H1 (cell line): ENCODE measurements at regions not wholly inside any gene's neighbourhood (a gene's known extent, or its start where the extent isn't known, plus 50 kb on each side); places are given as distances from the start of the nearest gene placed in this dataset.

Experiments
- CTCF ChIA-PET: fragments of 300-600 bp; sonication (Branson Sonifier 250); formaldehyde crosslinking; loops from one replicate; lab custom pipeline; 2021; ENCODE audit not compliant: partially characterized antibody; lab: Charles Lee
- POLR2A ChIA-PET: fragments of 300-600 bp; sonication (Branson Sonifier 250); formaldehyde crosslinking; loops from one replicate; lab custom pipeline; 2021; ENCODE audit warnings: inconsistent platforms; ENCODE audit not compliant: partially characterized antibody; lab: Charles Lee
- DNase-seq, 2 experiments: peaks; one replicate each; pipeline versions ENCODE4 v3.0.0 to v3.0.0-alpha.2; 2010 to 2022; ENCODE audit warnings: low spot score in 2 of 2, low read depth in 1 of 2, mixed read lengths in 1 of 2
- FAIRE-seq: peaks from 2 replicates; lab custom pipeline; 2011; peaks lifted over from hg19 to GRCh38; lab: Jason Lieb, UNC
- H2AFZ ChIP-seq: 2 replicates; pipeline ENCODE4 v1.8.1; 2012; ENCODE audit warnings: low read length, inconsistent platforms
- H2AK5ac ChIP-seq: 2 replicates; pipeline ENCODE4 v1.6.1; 2013; ENCODE audit warnings: low read depth, low read length
- H2BK120ac ChIP-seq: replicated peaks from 2 replicates; pipeline ENCODE3; 2013; ENCODE audit warnings: low read depth, low read length, inconsistent platforms
- H2BK12ac ChIP-seq: 2 replicates; pipeline ENCODE4 v1.6.1; 2013; ENCODE audit warnings: low read depth, low read length
- H2BK15ac ChIP-seq: 2 replicates; pipeline ENCODE4 v1.6.1; 2013; ENCODE audit warnings: low read length
- H2BK20ac ChIP-seq: 2 replicates; pipeline ENCODE4 v1.6.1; 2013; ENCODE audit warnings: low read length
- H2BK5ac ChIP-seq: 2 replicates; pipeline ENCODE4 v1.6.1; 2013; ENCODE audit warnings: low read depth, low read length
- H3K14ac ChIP-seq: 2 replicates; pipeline ENCODE4 v1.6.1; 2013; ENCODE audit warnings: inconsistent platforms; ENCODE audit not compliant: insufficient read length
- H3K18ac ChIP-seq: 2 replicates; pipeline ENCODE4 v1.6.1; 2013; ENCODE audit warnings: low read length; ENCODE audit errors: extremely low read depth
- H3K23ac ChIP-seq: 2 replicates; pipeline ENCODE4 v1.6.1; 2013; ENCODE audit warnings: inconsistent platforms; ENCODE audit not compliant: insufficient read length
- H3K23me2 ChIP-seq: 2 replicates; pipeline ENCODE4 v1.6.1; 2013; ENCODE audit warnings: low read depth, low read length
- H3K27ac ChIP-seq: 2 replicates; pipeline ENCODE4 v1.6.1; 2011; ENCODE audit warnings: low read depth, low read length, inconsistent platforms
- H3K27me3 ChIP-seq, 4 experiments: replicated peaks in 1 of 4; 1 replicate in 1 of 4; 2 replicates in 3 of 4; pipeline versions ENCODE4 v1.6.1 to v1.8.1; 2011 to 2013; ENCODE audit warnings: low read length in 3 of 4, mild to moderate bottlenecking in 3 of 4, inconsistent platforms in 2 of 4, mixed read lengths in 2 of 4, moderate library complexity in 1 of 4; ENCODE audit not compliant: control insufficient read depth in 3 of 4, insufficient read depth in 3 of 4; ENCODE audit errors: extremely low read depth in 1 of 4
- H3K36me3 ChIP-seq, 4 experiments: 2 replicates each; pipeline versions ENCODE4 v1.6.1 to v1.8.1; 2011 to 2013; ENCODE audit warnings: mild to moderate bottlenecking in 4 of 4, low read length in 3 of 4, moderate library complexity in 2 of 4, control low read depth in 1 of 4, inconsistent platforms in 1 of 4; ENCODE audit not compliant: insufficient read depth in 4 of 4, control insufficient read depth in 2 of 4
- H3K4ac ChIP-seq: replicated peaks from 2 replicates; pipeline ENCODE3; 2013; ENCODE audit warnings: low read length, low read depth, mixed read lengths, inconsistent platforms; ENCODE audit not compliant: insufficient read length
- H3K4me1 ChIP-seq, 4 experiments: replicated peaks in 1 of 4; 1 replicate in 1 of 4; 2 replicates in 3 of 4; pipeline versions ENCODE4 v1.6.1 to v1.8.1; 2011 to 2013; ENCODE audit warnings: low read length in 3 of 4, inconsistent platforms in 2 of 4, mixed read lengths in 1 of 4; ENCODE audit not compliant: insufficient read depth in 4 of 4, control insufficient read depth in 3 of 4
- H3K4me2 ChIP-seq, 2 experiments: 2 replicates each; pipeline versions ENCODE4 v1.6.1 to v1.8.1; 2011 to 2013; ENCODE audit warnings: low read depth in 2 of 2, low read length in 2 of 2, control low read depth in 1 of 2, inconsistent platforms in 1 of 2, mild to moderate bottlenecking in 1 of 2; ENCODE audit not compliant: insufficient read depth in 1 of 2
- H3K4me3 ChIP-seq, 4 experiments: fragments of 200-600, 300-600 bp in 1 of 4; sonication (generic), shearing (Covaris generic), sonication (Bioruptor Twin) in 1 of 4; 2 replicates each; pipeline versions ENCODE4 v1.5.1 to v1.8.1; 2011 to 2016; ENCODE audit warnings: low read length in 4 of 4, low read depth in 3 of 4, control low read depth in 2 of 4, inconsistent platforms in 2 of 4, mild to moderate bottlenecking in 2 of 4, mixed read lengths in 1 of 4, moderate library complexity in 1 of 4; ENCODE audit not compliant: insufficient read depth in 2 of 4; ENCODE audit errors: extremely low read depth in 1 of 4
- H3K56ac ChIP-seq: replicated peaks from 2 replicates; pipeline ENCODE3; 2013; ENCODE audit warnings: low read depth, mild to moderate bottlenecking, mixed read lengths, low read length, inconsistent platforms; ENCODE audit not compliant: insufficient read length
- H3K79me1 ChIP-seq: 2 replicates; pipeline ENCODE4 v1.6.1; 2013; ENCODE audit warnings: low read depth, low read length, control low read depth
- H3K79me2 ChIP-seq, 2 experiments: 2 replicates each; pipeline versions ENCODE4 v1.6.1 to v1.8.1; 2012 to 2013; ENCODE audit warnings: low read length in 2 of 2, mild to moderate bottlenecking in 2 of 2, inconsistent platforms in 1 of 2; ENCODE audit not compliant: insufficient read depth in 2 of 2, control insufficient read depth in 1 of 2
- H3K9ac ChIP-seq, 4 experiments: replicated peaks in 1 of 4; 1 replicate in 1 of 4; 2 replicates in 3 of 4; pipeline versions ENCODE4 v1.6.1 to v1.8.1; 2011 to 2013; ENCODE audit warnings: low read depth in 3 of 4, low read length in 3 of 4, control low read depth in 2 of 4, mild to moderate bottlenecking in 2 of 4, moderate library complexity in 2 of 4, inconsistent platforms in 1 of 4; ENCODE audit errors: extremely low read depth in 1 of 4
- H3K9me3 ChIP-seq, 2 experiments: 2 replicates each; pipeline versions ENCODE4 v1.6.1 to v1.8.1; 2012 to 2013; ENCODE audit warnings: mild to moderate bottlenecking in 2 of 2, moderate library complexity in 2 of 2, control low read depth in 1 of 2, inconsistent platforms in 1 of 2, low read depth in 1 of 2, low read length in 1 of 2, mixed read lengths in 1 of 2; ENCODE audit not compliant: insufficient read depth in 2 of 2
- H4K20me1 ChIP-seq, 2 experiments: replicated peaks in 1 of 2; 2 replicates each; pipeline versions ENCODE3 to v1.8.1; 2011 to 2013; ENCODE audit warnings: inconsistent platforms in 2 of 2, low read length in 2 of 2, mild to moderate bottlenecking in 1 of 2; ENCODE audit not compliant: insufficient read depth in 2 of 2, control insufficient read depth in 1 of 2
- H4K5ac ChIP-seq: 2 replicates; pipeline ENCODE4 v1.6.1; 2013; ENCODE audit warnings: low read length, low read depth, mixed read lengths, inconsistent platforms; ENCODE audit not compliant: insufficient read length
- H4K8ac ChIP-seq: 2 replicates; pipeline ENCODE4 v1.8.0; 2013; ENCODE audit warnings: mild to moderate bottlenecking, moderate library complexity, low read length, inconsistent platforms; ENCODE audit not compliant: insufficient read depth; ENCODE audit errors: extremely low read depth
- H4K91ac ChIP-seq: replicated peaks from 2 replicates; pipeline ENCODE3; 2013; ENCODE audit warnings: low read length, mixed read lengths, inconsistent platforms; ENCODE audit not compliant: insufficient read length
- BACH1 ChIP-seq: IDR thresholded peaks from 2 replicates; pipeline ENCODE4 v1.6.1; 2012; ENCODE audit warnings: low read length, improper control_type of control experiment
- CREB1 ChIP-seq: IDR thresholded peaks from 2 replicates; pipeline ENCODE4 v1.6.1; 2012; ENCODE audit warnings: inconsistent platforms
- GTF2F1 ChIP-seq: IDR thresholded peaks from 2 replicates; pipeline ENCODE4 v1.6.1; 2012; ENCODE audit warnings: low read depth, low read length, improper control_type of control experiment, borderline replicate concordance
- KDM5A ChIP-seq: fragments of 200-600 bp; IDR thresholded peaks from 2 replicates; pipeline ENCODE4 v1.7.1; 2012; ENCODE audit warnings: mild to moderate bottlenecking, low read length, inconsistent platforms, mixed read lengths
- MAFK ChIP-seq: IDR thresholded peaks from 2 replicates; pipeline ENCODE4 v1.6.1; 2012; ENCODE audit warnings: low read depth, mild to moderate bottlenecking, improper control_type of control experiment, low read length
- POLR2A ChIP-seq, 2 experiments: IDR thresholded peaks; 1 replicate in 1 of 2; 2 replicates in 1 of 2; pipeline ENCODE4 v1.6.1; 2011; ENCODE audit warnings: low read depth in 2 of 2, low read length in 2 of 2, mild to moderate bottlenecking in 2 of 2; ENCODE audit errors: control extremely low read depth in 1 of 2
- POLR2AphosphoS5 ChIP-seq: IDR thresholded peaks from 2 replicates; pipeline ENCODE4 v1.6.1; 2011; ENCODE audit warnings: low read depth, low read length
- RNF2 ChIP-seq: fragments of 200-900, 300-1000 bp; sonication (generic); IDR thresholded peaks from 2 replicates; pipeline ENCODE4 v1.7.1; 2016; ENCODE audit warnings: borderline replicate concordance, low read depth, mild to moderate bottlenecking, antibody characterized with exemption, low read length; ENCODE audit not compliant: poor library complexity, severe bottlenecking; ENCODE audit errors: missing control alignments
- SRF ChIP-seq: IDR thresholded peaks from 2 replicates; pipeline ENCODE4 v1.6.1; 2011; ENCODE audit warnings: mild to moderate bottlenecking, low read depth, low read length, moderate library complexity
- WGBS, 2 experiments: shearing (Covaris generic) in 1 of 2; methylation state at CpG; one replicate each; pipeline versions ENCODE4 v1.1.6 to v1.1.7; 2013 to 2015; ENCODE audit warnings: low lambda C conversion rate in 2 of 2, mixed read lengths in 2 of 2, inconsistent platforms in 1 of 2, low coverage in 1 of 2, missing lambda C conversion rate in 1 of 2; ENCODE audit not compliant: insufficient replicate concordance in 2 of 2, insufficient coverage in 1 of 2, insufficient read length in 1 of 2; ENCODE audit errors: extremely low coverage in 1 of 2, missing lambda C conversion rate in 1 of 2; 5-methylcytosine and 5-hydroxymethylcytosine counted together

DNA sequence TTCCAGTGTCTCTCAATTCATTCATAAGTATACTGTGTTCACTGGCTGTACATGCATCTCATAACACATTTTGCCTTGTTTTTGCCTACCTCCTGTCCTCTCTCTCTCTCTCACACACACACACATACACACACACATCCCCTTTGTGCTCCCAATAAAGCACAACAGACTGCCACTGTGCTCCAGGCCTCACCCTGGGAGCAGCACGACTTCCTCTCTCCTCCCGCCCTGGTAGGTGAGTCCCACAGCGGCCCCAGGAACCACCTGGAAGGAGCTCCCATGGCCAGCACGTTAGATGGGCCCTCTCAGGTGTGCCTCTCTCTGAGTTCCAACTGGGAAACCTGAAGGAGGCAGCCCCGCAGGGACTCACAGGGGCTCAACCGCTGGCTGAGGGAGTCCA, 65.4 kb downstream of the MARCHF4 start:
- no peaks in the 10 kb centered on the region for H3K27me3 ChIP-seq

More for the DNA sequence above, 65.4 kb downstream of the MARCHF4 start:
- POLR2A ChIA-PET, result interaction anchor here (0.7 to 1.5 kb wide), 2 partner anchors 11 to 357 kb away, joined by 3 read pairs; no protein-coding TSS in a partner anchor
- H3K4me2 ChIP-seq, result no peak overlapping the region
- no peak overlapping the region for H2BK5ac ChIP-seq
- no peak overlapping the region for H3K56ac ChIP-seq
- no peak for FAIRE-seq
- H4K8ac ChIP-seq, result no peak overlapping the region
- no peaks in the 10 kb centered on the region for H4K20me1 ChIP-seq
- no peak overlapping the region for H3K4me3 ChIP-seq
- no peak overlapping the region for H3K23ac ChIP-seq
- no peak overlapping the region for H2AFZ ChIP-seq
- no peak overlapping the region for H3K14ac ChIP-seq
- no peak overlapping the region for H3K27ac ChIP-seq
- H3K9me3 ChIP-seq, result no peaks in the 10 kb centered on the region
- no peak for DNase-seq
- WGBS, 2 experiments, result 60% methylated on average over 6 of the region's 6 CpGs; no CpG with 5 or more reads in 1 of the 2 experiments
- H4K5ac ChIP-seq, result no peak overlapping the region
- H3K23me2 ChIP-seq, result no peaks in the 10 kb centered on the region; the same call in 1 of the 2 replicates
- peak overlapping the region; percentile 36; the same call in 1 of the 2 replicates for H3K18ac ChIP-seq
- no peak overlapping the region for H2BK20ac ChIP-seq
- H3K4me1 ChIP-seq, result peaks cover 0 to 4% (median 3%) of the 10 kb centered on the region in 4 experiments; a peak in 4 of 7 replicates
- no peaks in the 10 kb centered on the region for H3K36me3 ChIP-seq
- H2BK15ac ChIP-seq, result no peak overlapping the region
- H2BK120ac ChIP-seq, result no peak overlapping the region
- H2AK5ac ChIP-seq, result no peak overlapping the region
- H2BK12ac ChIP-seq, result no peak overlapping the region
- CTCF ChIA-PET, result interaction anchor here (0.6 to 1.7 kb wide), 2 partner anchors 10 to 20 kb away, joined by 3 to 4 read pairs; no protein-coding TSS in a partner anchor
- H4K91ac ChIP-seq, result no peak overlapping the region
- no peak overlapping the region for H3K4ac ChIP-seq
- no peak overlapping the region for H3K9ac ChIP-seq
- TF ChIP-seq SRF (no peak), BACH1 (no peak), POLR2AphosphoS5 (no peak), KDM5A (no peak), GTF2F1 (no peak), MAFK (no peak), CREB1 (no peak), RNF2 (no peak), POLR2A (IDR thresholded peaks at IDR 0.05; ENCODE audit: control extremely low read depth in 1 of 2, low read depth in 2 of 2, low read length in 2 of 2) (no peak)
- H3K79me2 ChIP-seq, result no peaks in the 10 kb centered on the region
- H3K79me1 ChIP-seq, result no peaks in the 10 kb centered on the region
